ENCODE measurements at regions not wholly inside any gene's neighbourhood (a gene's known extent, or its start where the extent isn't known, plus 50 kb on each side); places are given as distances from the start of the nearest gene placed in this dataset.

DNA sequence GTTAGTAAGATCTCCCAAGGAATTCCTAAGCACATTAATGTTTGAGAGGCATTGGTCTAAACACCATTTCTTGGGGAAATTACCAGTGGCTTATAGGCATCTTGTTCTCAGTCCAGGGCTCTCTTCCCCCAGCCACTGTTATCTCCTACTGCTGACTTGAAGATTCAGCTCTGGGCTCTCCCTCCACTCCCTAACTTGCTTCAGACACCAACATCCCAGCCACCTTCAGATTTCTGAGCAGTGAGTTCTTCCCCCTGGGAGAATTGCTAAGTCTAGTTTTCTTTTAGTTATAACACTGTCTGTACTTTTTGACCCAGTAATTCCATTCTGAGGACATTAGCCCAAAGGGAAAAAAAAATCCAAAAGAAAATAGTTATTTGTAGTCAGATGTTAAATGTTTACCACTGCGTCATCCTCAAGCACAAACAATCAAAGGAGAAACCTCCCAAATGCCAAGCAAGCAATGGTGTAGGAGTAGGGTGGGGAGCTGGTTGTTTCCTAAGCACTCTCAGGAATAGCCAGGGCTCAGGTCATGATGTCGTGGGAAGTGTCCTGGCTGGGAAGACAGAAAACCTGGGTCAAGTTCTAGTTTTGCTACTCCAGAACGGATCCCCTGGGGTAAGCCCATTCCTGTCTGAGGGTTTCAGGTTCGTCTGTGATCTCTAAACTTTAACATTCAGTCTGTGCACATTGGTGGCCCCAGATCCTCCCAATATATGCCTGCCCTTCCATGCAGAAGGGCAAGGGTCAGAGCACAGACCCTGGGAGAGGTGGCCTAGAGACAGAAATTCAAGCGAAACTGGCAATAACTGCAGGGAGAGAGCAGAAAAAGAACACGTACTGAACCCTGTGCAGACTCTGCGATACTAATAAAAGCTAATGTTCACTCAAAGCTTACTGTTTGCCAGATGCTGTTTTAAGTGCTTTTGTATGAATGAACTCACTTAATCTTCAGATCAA, 191.1 kb upstream of the FGGY start:
- WGBS, 2 donors (ENCODE audit: low coverage in 1 of 2), result 67 to 73% methylated on average over 4 to 5 of the region's 7 CpGs
- TF ChIP-seq POLR2A (IDR thresholded peaks at IDR 0.05) (no peak), POLR2AphosphoS5 (IDR thresholded peaks at IDR 0.05) (no peak), EP300 (IDR thresholded peaks at IDR 0.05) (no peak)
- TF ChIP-seq, protein P1, sequence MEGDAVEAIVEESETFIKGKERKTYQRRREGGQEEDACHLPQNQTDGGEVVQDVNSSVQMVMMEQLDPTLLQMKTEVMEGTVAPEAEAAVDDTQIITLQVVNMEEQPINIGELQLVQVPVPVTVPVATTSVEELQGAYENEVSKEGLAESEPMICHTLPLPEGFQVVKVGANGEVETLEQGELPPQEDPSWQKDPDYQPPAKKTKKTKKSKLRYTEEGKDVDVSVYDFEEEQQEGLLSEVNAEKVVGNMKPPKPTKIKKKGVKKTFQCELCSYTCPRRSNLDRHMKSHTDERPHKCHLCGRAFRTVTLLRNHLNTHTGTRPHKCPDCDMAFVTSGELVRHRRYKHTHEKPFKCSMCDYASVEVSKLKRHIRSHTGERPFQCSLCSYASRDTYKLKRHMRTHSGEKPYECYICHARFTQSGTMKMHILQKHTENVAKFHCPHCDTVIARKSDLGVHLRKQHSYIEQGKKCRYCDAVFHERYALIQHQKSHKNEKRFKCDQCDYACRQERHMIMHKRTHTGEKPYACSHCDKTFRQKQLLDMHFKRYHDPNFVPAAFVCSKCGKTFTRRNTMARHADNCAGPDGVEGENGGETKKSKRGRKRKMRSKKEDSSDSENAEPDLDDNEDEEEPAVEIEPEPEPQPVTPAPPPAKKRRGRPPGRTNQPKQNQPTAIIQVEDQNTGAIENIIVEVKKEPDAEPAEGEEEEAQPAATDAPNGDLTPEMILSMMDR (IDR thresholded peaks at IDR 0.05), result no peak
- ATAC-seq, result peak; percentile 37
- Histone ChIP-seq H3K27ac (peak overlapping the region in 2 of 4 donors; percentile 19 to 24), H3K36me3 (no peaks in the 10 kb centered on the region), H3K27me3 (no peaks in the 10 kb centered on the region), H3K9me3 (peaks cover 0 to 10% (median 0%) of the 10 kb centered on the region in 3 donors), H3K4me1 (peaks cover 0 to 11% (median 0%) of the 10 kb centered on the region in 3 donors), H3K4me3 (no peak overlapping the region)

DNA sequence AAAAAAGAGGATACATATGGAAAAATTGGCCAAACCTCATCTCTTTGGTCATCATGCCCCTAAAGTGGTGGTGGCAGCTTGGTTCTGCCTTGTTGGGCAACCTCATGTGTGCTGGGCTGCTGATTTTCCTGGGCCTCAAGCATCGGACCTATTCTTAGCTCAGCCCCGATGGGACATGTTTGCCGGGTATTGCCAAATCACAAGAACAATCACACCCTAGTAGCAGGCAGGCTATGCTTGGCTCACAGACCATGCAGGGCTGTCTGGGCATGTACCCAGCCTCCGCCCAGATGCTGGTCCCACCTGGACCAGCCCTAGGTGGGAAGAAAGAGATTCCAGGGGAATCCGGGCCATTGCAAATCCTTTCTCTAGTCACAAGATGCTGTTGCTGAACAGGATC, 189.4 kb upstream of the FGGY start:
- Histone ChIP-seq H3K36me3 (no peaks in the 10 kb centered on the region), H3K27me3 (no peaks in the 10 kb centered on the region), H3K4me3 (no peak overlapping the region), H3K9me3 (no peaks in the 10 kb centered on the region), H3K4me1 (peaks cover 0 to 11% (median 0%) of the 10 kb centered on the region in 3 donors), H3K27ac (no peak overlapping the region)
- TF ChIP-seq POLR2A (IDR thresholded peaks at IDR 0.05), result no peak
- TF ChIP-seq, protein P1 (IDR thresholded peaks at IDR 0.05), result no peak
- TF ChIP-seq EP300 (IDR thresholded peaks at IDR 0.05), result no peak
- no peak for TF ChIP-seq POLR2AphosphoS5 (IDR thresholded peaks at IDR 0.05)
- peak; percentile 74 for ATAC-seq
- WGBS, 2 donors (ENCODE audit: low coverage in 1 of 2), result 40 to 50% methylated on average over 1 of the region's 5 CpGs

DNA sequence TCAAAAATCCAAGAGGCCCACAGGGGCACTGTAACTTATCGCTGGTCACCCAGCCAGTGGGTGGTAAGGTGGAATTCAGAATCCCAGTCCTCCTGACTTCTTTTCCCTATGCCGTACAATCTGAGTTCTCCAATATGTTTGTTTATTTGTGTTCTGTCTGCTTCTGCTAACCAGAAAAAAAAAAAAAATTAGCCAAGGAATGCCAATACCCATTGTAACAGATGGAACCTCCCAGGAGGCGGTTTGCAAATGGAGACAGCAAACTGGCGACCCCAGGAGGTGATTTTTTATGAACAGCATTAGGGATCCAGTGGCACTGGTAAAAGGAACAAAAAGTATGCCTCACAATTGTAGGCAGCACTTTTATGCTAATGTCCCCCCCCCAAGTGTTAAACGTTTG, 189.0 kb upstream of the FGGY start:
- 81 to 91% methylated on average over 3 to 5 of the region's 5 CpGs for WGBS, 2 donors (ENCODE audit: low coverage in 1 of 2)
- Histone ChIP-seq H3K4me1 (peaks cover 0 to 11% (median 0%) of the 10 kb centered on the region in 3 donors), H3K36me3 (no peaks in the 10 kb centered on the region), H3K27me3 (no peaks in the 10 kb centered on the region), H3K4me3 (no peak overlapping the region), H3K27ac (no peak overlapping the region), H3K9me3 (no peaks in the 10 kb centered on the region)
- TF ChIP-seq, protein P1 (IDR thresholded peaks at IDR 0.05), result no peak
- TF ChIP-seq EP300 (IDR thresholded peaks at IDR 0.05) (no peak), POLR2A (IDR thresholded peaks at IDR 0.05) (no peak), POLR2AphosphoS5 (IDR thresholded peaks at IDR 0.05) (no peak)
- no peak for ATAC-seq

DNA sequence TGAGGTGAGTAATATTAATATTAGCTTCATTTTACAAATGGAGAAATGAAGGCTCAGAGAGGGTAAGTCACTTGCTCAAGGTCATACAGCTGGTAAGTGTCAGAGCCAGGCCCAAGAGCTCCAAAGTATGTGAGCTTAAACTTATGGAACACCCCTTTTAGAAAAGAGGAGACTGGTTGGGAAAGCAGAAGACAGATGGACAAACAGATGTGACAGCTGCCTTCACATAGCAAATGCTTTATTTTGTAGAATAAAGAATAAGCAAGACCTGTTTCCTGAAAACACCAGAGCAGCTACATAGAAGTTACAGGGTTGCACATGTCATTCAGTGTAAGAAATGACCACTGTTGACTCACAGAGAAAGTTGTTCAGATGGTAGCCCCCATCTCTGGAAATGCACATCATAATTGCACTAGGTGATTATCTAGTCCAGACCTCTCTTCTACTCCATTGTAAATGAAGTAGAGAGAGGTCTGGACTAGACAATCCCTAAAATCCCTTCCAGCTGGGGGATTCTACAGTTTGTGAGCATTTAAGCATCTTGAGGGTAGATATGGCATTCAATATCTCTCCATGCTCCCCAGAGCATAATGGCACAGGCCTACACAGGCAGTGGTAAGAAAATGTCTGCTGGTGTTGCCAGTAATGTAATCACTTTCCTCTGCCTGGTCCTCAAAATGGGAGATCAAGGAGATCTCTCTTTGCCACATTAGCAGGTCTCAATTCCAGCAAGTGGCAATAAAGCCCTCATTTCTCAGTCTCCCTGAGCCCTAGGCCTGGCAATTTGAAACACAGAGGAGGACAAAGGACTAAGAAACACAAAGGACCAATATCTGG, 188.2 kb upstream of the FGGY start:
- H3K4me1 ChIP-seq, result peaks cover 0 to 11% (median 0%) of the 10 kb centered on the region in 3 donors
- H3K9me3 ChIP-seq, result no peaks in the 10 kb centered on the region
- H3K27me3 ChIP-seq, result no peaks in the 10 kb centered on the region
- no peak overlapping the region for H3K27ac ChIP-seq
- no peak overlapping the region for H3K4me3 ChIP-seq
- no peaks in the 10 kb centered on the region for H3K36me3 ChIP-seq
- no peak for TF ChIP-seq POLR2A (IDR thresholded peaks at IDR 0.05)
- TF ChIP-seq, protein P1 (IDR thresholded peaks at IDR 0.05), result no peak
- TF ChIP-seq EP300 (IDR thresholded peaks at IDR 0.05), result no peak
- no peak for TF ChIP-seq POLR2AphosphoS5 (IDR thresholded peaks at IDR 0.05)
- ATAC-seq, result no peak
